CD8-positive, alpha-beta memory T cell (primary cell): ENCODE measurements at regions not wholly inside any gene's neighbourhood (a gene's known extent, or its start where the extent isn't known, plus 50 kb on each side); places are given as distances from the start of the nearest gene placed in this dataset.

Experiments used
- CTCF ChIA-PET: fragments of 350-600 bp; sonication (Branson Sonifier 250); formaldehyde crosslinking; loops from one replicate; lab custom pipeline; 2021; ENCODE audit warnings: antibody characterized with exemption; lab: Charles Lee
- POLR2A ChIA-PET: fragments of 350-600 bp; sonication (Branson Sonifier 250); formaldehyde crosslinking; loops from one replicate; lab custom pipeline; 2021; ENCODE audit warnings: antibody characterized with exemption; lab: Charles Lee
- DNase-seq, 5 donors: peaks; one replicate each; pipeline versions ENCODE4 v3.0.0 to v3.0.0-alpha.2; 2020 to 2022; ENCODE audit warnings: mixed read lengths in 1 of 5
- H3K27ac ChIP-seq: one replicate; pipeline ENCODE4 v1.7.0; 2013; ENCODE audit warnings: low read depth, mild to moderate bottlenecking, low read length, moderate library complexity
- H3K27me3 ChIP-seq: 2 replicates; pipeline ENCODE4 v1.7.0; 2013; ENCODE audit warnings: low read length, mild to moderate bottlenecking; ENCODE audit not compliant: insufficient read depth, poor library complexity, severe bottlenecking
- H3K36me3 ChIP-seq: 2 replicates; pipeline ENCODE4 v1.7.0; 2013; ENCODE audit warnings: mild to moderate bottlenecking, low read length, moderate library complexity; ENCODE audit not compliant: insufficient read depth
- H3K4me1 ChIP-seq: 2 replicates; pipeline ENCODE4 v1.7.0; 2013; ENCODE audit warnings: mild to moderate bottlenecking, low read length, moderate library complexity; ENCODE audit not compliant: insufficient read depth
- H3K4me3 ChIP-seq: 2 replicates; pipeline ENCODE4 v1.7.0; 2013; ENCODE audit warnings: mild to moderate bottlenecking, low read length
- H3K9me3 ChIP-seq: 2 replicates; pipeline ENCODE4 v1.7.0; 2013; ENCODE audit warnings: mild to moderate bottlenecking, low read length
- H3K27ac Mint-ChIP-seq, 8 donors: one replicate each; pipeline ENCODE4 v1.8.0; 2020 to 2021; ENCODE audit warnings: mixed read lengths in 8 of 8, mild to moderate bottlenecking in 6 of 8, inconsistent platforms in 3 of 8, moderate library complexity in 3 of 8
- H3K27me3 Mint-ChIP-seq, 2 donors: one replicate each; pipeline ENCODE4 v1.8.0; 2020 to 2021; ENCODE audit warnings: mixed read lengths in 2 of 2, mild to moderate bottlenecking in 1 of 2, moderate library complexity in 1 of 2
- H3K36me3 Mint-ChIP-seq, 3 donors: one replicate each; pipeline ENCODE4 v1.8.0; 2020 to 2021; ENCODE audit warnings: mixed read lengths in 3 of 3, inconsistent platforms in 1 of 3, mild to moderate bottlenecking in 1 of 3
- H3K4me1 Mint-ChIP-seq, 3 donors: one replicate each; pipeline ENCODE4 v1.8.0; 2020 to 2021; ENCODE audit warnings: mixed read lengths in 3 of 3, inconsistent platforms in 1 of 3, mild to moderate bottlenecking in 1 of 3
- H3K4me3 Mint-ChIP-seq, 7 donors: one replicate each; pipeline ENCODE4 v1.8.0; 2020 to 2021; ENCODE audit warnings: mixed read lengths in 7 of 7, mild to moderate bottlenecking in 6 of 7, moderate library complexity in 4 of 7, inconsistent platforms in 2 of 7
- H3K9me3 Mint-ChIP-seq, 5 donors: one replicate each; pipeline ENCODE4 v1.8.0; 2020 to 2022; ENCODE audit warnings: mixed read lengths in 5 of 5, mild to moderate bottlenecking in 3 of 5, moderate library complexity in 2 of 5, inconsistent platforms in 1 of 5

GRCh38 chr5:52255308-52255707 is 532.4 kb upstream of the ITGA1 start:
- Mint-ChIP-seq H3K27ac (no peak overlapping the region), H3K9me3 (peaks cover 0 to 4% (median 0%) of the 10 kb centered on the region in 5 donors), H3K4me3 (no peak overlapping the region), H3K4me1 (no peaks in the 10 kb centered on the region), H3K36me3 (no peaks in the 10 kb centered on the region), H3K27me3 (no peaks in the 10 kb centered on the region)
- no peaks in the 10 kb centered on the region for H3K9me3 ChIP-seq
- no peak overlapping the region for H3K4me3 ChIP-seq
- H3K27me3 ChIP-seq, result no peaks in the 10 kb centered on the region
- no peaks in the 10 kb centered on the region for H3K36me3 ChIP-seq
- no peaks in the 10 kb centered on the region for H3K4me1 ChIP-seq
- ChIA-PET POLR2A (no interaction called here), CTCF (no interaction called here)
- no peak for DNase-seq
- H3K27ac ChIP-seq, result no peak overlapping the region

- H3K27me3 Mint-ChIP-seq, result no peaks in the 10 kb centered on the region
- no peak overlapping the region for H3K27ac ChIP-seq
- no peaks in the 10 kb centered on the region for H3K4me1 Mint-ChIP-seq
- ChIA-PET CTCF (no interaction called here), POLR2A (no interaction called here)
- no peaks in the 10 kb centered on the region for H3K9me3 ChIP-seq
- H3K4me3 ChIP-seq, result no peak overlapping the region
- peaks cover 0 to 4% (median 0%) of the 10 kb centered on the region in 5 donors for H3K9me3 Mint-ChIP-seq
- H3K36me3 Mint-ChIP-seq, result no peaks in the 10 kb centered on the region
- H3K4me1 ChIP-seq, result no peaks in the 10 kb centered on the region
- DNase-seq, result no peak
- no peaks in the 10 kb centered on the region for H3K36me3 ChIP-seq
- H3K4me3 Mint-ChIP-seq, result no peak overlapping the region
- no peak overlapping the region for H3K27ac Mint-ChIP-seq
- H3K27me3 ChIP-seq, result no peaks in the 10 kb centered on the region
These were observed 524.9 kb upstream of the ITGA1 start for GRCh38 chr5:52262844-52263243.

DNA sequence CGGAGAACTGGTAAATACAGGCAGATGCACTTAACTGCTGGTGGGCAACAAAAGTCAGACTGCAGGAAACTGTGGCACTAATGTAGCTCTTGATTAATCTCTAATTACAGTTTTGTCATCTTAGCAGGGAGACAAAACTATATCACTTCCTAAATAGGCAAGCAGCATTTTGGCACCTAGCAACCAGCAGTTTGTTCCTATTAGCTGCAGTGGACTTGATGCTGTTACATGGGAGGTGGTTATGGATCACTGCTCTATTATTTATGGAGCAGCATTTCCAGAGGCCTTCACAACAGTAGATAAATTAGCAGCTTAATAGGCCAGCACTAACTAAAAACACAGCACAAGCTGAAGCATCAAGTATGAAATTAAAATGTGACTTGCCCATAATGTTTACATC is 518.3 kb upstream of the ITGA1 start:
- no peaks in the 10 kb centered on the region for H3K9me3 ChIP-seq
- POLR2A ChIA-PET, result no interaction called here
- CTCF ChIA-PET, result no interaction called here

GRCh38 chr5:52269859-52270258 is 517.9 kb upstream of the ITGA1 start:
- H3K9me3 ChIP-seq, result no peaks in the 10 kb centered on the region
- no peak overlapping the region for H3K27ac ChIP-seq
- no peaks in the 10 kb centered on the region for H3K36me3 ChIP-seq
- H3K4me3 ChIP-seq, result no peak overlapping the region
- no peaks in the 10 kb centered on the region for H3K27me3 ChIP-seq
- POLR2A ChIA-PET, result no interaction called here
- no peaks in the 10 kb centered on the region for H3K27me3 Mint-ChIP-seq
- CTCF ChIA-PET, result no interaction called here
- H3K4me3 Mint-ChIP-seq, result no peak overlapping the region
- H3K27ac Mint-ChIP-seq, result no peak overlapping the region
- H3K4me1 ChIP-seq, result no peaks in the 10 kb centered on the region
- H3K9me3 Mint-ChIP-seq, result peaks cover 0 to 10% (median 0%) of the 10 kb centered on the region in 5 donors
- H3K4me1 Mint-ChIP-seq, result no peaks in the 10 kb centered on the region
- no peaks in the 10 kb centered on the region for H3K36me3 Mint-ChIP-seq
- DNase-seq, result no peak

More for the DNA sequence above, 518.3 kb upstream of the ITGA1 start:
- H3K27me3 Mint-ChIP-seq, result no peaks in the 10 kb centered on the region
- Histone ChIP-seq H3K36me3 (no peaks in the 10 kb centered on the region), H3K4me1 (no peaks in the 10 kb centered on the region), H3K27ac (no peak overlapping the region), H3K27me3 (no peaks in the 10 kb centered on the region), H3K4me3 (no peak overlapping the region)
- no peaks in the 10 kb centered on the region for H3K4me1 Mint-ChIP-seq
- H3K4me3 Mint-ChIP-seq, result no peak overlapping the region
- H3K27ac Mint-ChIP-seq, result no peak overlapping the region
- H3K9me3 Mint-ChIP-seq, result peaks cover 0 to 5% (median 0%) of the 10 kb centered on the region in 5 donors
- no peaks in the 10 kb centered on the region for H3K36me3 Mint-ChIP-seq
- DNase-seq, result no peak

GRCh38 chr5:52275639-52276038 is 512.1 kb upstream of the ITGA1 start:
- Histone ChIP-seq H3K36me3 (no peaks in the 10 kb centered on the region), H3K27ac (no peak overlapping the region), H3K27me3 (no peaks in the 10 kb centered on the region), H3K9me3 (no peaks in the 10 kb centered on the region), H3K4me3 (no peak overlapping the region), H3K4me1 (no peaks in the 10 kb centered on the region)
- POLR2A ChIA-PET, result no interaction called here
- CTCF ChIA-PET, result no interaction called here
- Mint-ChIP-seq H3K36me3 (no peaks in the 10 kb centered on the region), H3K27ac (no peak overlapping the region), H3K4me3 (no peak overlapping the region), H3K27me3 (no peaks in the 10 kb centered on the region), H3K9me3 (peaks cover 0 to 17% (median 8%) of the 10 kb centered on the region in 5 donors), H3K4me1 (no peaks in the 10 kb centered on the region)
- DNase-seq, result no peak

DNA sequence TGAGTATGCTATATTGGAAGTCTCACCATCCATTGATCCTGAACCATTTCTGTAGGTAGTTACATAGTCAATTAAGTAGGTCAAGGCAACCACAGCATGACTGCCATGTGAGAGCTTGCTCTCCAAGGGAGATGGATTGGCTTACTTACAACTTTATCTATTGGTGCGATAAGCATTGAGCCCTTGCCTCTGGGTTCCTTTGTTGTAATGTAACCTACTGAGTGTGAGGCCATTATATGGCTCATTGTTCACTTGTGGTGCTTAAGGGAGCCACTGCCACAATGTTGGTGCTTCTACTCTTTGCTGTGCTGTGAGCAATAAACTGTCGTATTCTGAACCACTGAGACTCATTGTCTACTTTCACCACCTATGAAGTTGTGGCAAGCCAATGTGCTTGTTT is 510.6 kb upstream of the ITGA1 start:
- Histone ChIP-seq H3K4me3 (no peak overlapping the region), H3K9me3 (no peaks in the 10 kb centered on the region), H3K27ac (no peak overlapping the region), H3K36me3 (no peaks in the 10 kb centered on the region), H3K27me3 (no peaks in the 10 kb centered on the region), H3K4me1 (no peaks in the 10 kb centered on the region)
- DNase-seq, result no peak
- POLR2A ChIA-PET, result no interaction called here
- no peak overlapping the region for H3K4me3 Mint-ChIP-seq
- no peaks in the 10 kb centered on the region for H3K4me1 Mint-ChIP-seq
- H3K27me3 Mint-ChIP-seq, result no peaks in the 10 kb centered on the region
- H3K36me3 Mint-ChIP-seq, result no peaks in the 10 kb centered on the region
- CTCF ChIA-PET, result no interaction called here
- no peak overlapping the region for H3K27ac Mint-ChIP-seq
- H3K9me3 Mint-ChIP-seq, result peaks cover 3 to 17% (median 8%) of the 10 kb centered on the region in 5 donors

GRCh38 chr5:52282647-52283046 is 505.1 kb upstream of the ITGA1 start:
- Histone ChIP-seq H3K27ac (no peak overlapping the region), H3K9me3 (no peaks in the 10 kb centered on the region), H3K36me3 (no peaks in the 10 kb centered on the region), H3K4me3 (no peak overlapping the region), H3K27me3 (no peaks in the 10 kb centered on the region), H3K4me1 (no peaks in the 10 kb centered on the region)
- CTCF ChIA-PET, result no interaction called here
- no peaks in the 10 kb centered on the region for H3K36me3 Mint-ChIP-seq
- H3K27ac Mint-ChIP-seq, result no peak overlapping the region
- peaks cover 3 to 12% (median 8%) of the 10 kb centered on the region in 5 donors for H3K9me3 Mint-ChIP-seq
- H3K27me3 Mint-ChIP-seq, result no peaks in the 10 kb centered on the region
- DNase-seq, result no peak
- H3K4me3 Mint-ChIP-seq, result no peak overlapping the region
- POLR2A ChIA-PET, result no interaction called here
- H3K4me1 Mint-ChIP-seq, result no peaks in the 10 kb centered on the region

- ChIA-PET POLR2A (no interaction called here), CTCF (no interaction called here)
- Mint-ChIP-seq H3K27ac (no peak overlapping the region), H3K4me3 (no peak overlapping the region), H3K27me3 (no peaks in the 10 kb centered on the region), H3K36me3 (no peaks in the 10 kb centered on the region), H3K9me3 (peaks cover 3 to 12% (median 8%) of the 10 kb centered on the region in 5 donors), H3K4me1 (no peaks in the 10 kb centered on the region)
- no peak for DNase-seq
- no peak overlapping the region for H3K4me3 ChIP-seq
- no peak overlapping the region for H3K27ac ChIP-seq
- no peaks in the 10 kb centered on the region for H3K9me3 ChIP-seq
- no peaks in the 10 kb centered on the region for H3K27me3 ChIP-seq
- H3K36me3 ChIP-seq, result no peaks in the 10 kb centered on the region
- no peaks in the 10 kb centered on the region for H3K4me1 ChIP-seq
These were observed 504.5 kb upstream of the ITGA1 start for GRCh38 chr5:52283221-52283620.
